Smooth muscle cell (in vitro differentiated cells): ENCODE measurements at regions not wholly inside any gene's neighbourhood (a gene's known extent, or its start where the extent isn't known, plus 50 kb on each side); places are given as distances from the start of the nearest gene placed in this dataset.
"Not testable (repeated sequence)": the region's sequence is repeated elsewhere in the genome, so short reads cannot be mapped to it uniquely, and the experiment has no call there.

Source experiments
- DNase-seq: peaks from one replicate; lab custom pipeline; 2025; ENCODE audit not compliant: unreplicated experiment; lab: John Stamatoyannopoulos, UW
- H2AFZ ChIP-seq: fragments of 200-600 bp; sonication (generic); 2 replicates; pipeline ENCODE4 v1.6.0; 2016; ENCODE audit warnings: antibody characterized with exemption, low read depth, mild to moderate bottlenecking
- H3F3A ChIP-seq: fragments of 200-600 bp; sonication (generic); 2 replicates; pipeline ENCODE4 v1.6.0; 2017; ENCODE audit warnings: antibody characterized with exemption, low read depth
- H3K27ac ChIP-seq: fragments of 200-600 bp; sonication (generic); 2 replicates; pipeline ENCODE4 v1.5.1; 2016; ENCODE audit warnings: low read depth, mild to moderate bottlenecking
- H3K27me3 ChIP-seq: fragments of 200-600 bp; sonication (generic); 2 replicates; pipeline ENCODE4 v1.6.1; 2016; ENCODE audit warnings: low read depth, mild to moderate bottlenecking
- H3K36me3 ChIP-seq: fragments of 200-600 bp; sonication (generic); 2 replicates; pipeline ENCODE4 v1.5.1; 2016; ENCODE audit warnings: low read depth
- H3K4me1 ChIP-seq: fragments of 200-600 bp; sonication (generic); 2 replicates; pipeline ENCODE4 v1.5.1; 2016; ENCODE audit warnings: low read depth
- H3K4me2 ChIP-seq: fragments of 200-600 bp; sonication (generic); 2 replicates; pipeline ENCODE4 v1.6.0; 2016; ENCODE audit warnings: mild to moderate bottlenecking
- H3K4me3 ChIP-seq: fragments of 200-600 bp; sonication (generic); 2 replicates; pipeline ENCODE4 v1.5.1; 2016; ENCODE audit warnings: mild to moderate bottlenecking
- H3K79me2 ChIP-seq: fragments of 200-600 bp; sonication (generic); 2 replicates; pipeline ENCODE4 v1.6.0; 2016; ENCODE audit warnings: low read depth, mild to moderate bottlenecking
- H3K9ac ChIP-seq: fragments of 200-600 bp; sonication (generic); 2 replicates; pipeline ENCODE4 v1.6.0; 2016; ENCODE audit warnings: low read depth
- H3K9me3 ChIP-seq: fragments of 200-600 bp; sonication (generic); replicated peaks from 2 replicates; pipeline ENCODE4 v1.5.1; 2016; ENCODE audit warnings: low read depth
- H4K20me1 ChIP-seq: fragments of 200-600 bp; sonication (generic); 2 replicates; pipeline ENCODE4 v1.6.0; 2016; ENCODE audit warnings: low read depth
- CTCF ChIP-seq: fragments of 200-600 bp; sonication (generic); IDR thresholded peaks from 2 replicates; pipeline ENCODE4 v1.5.1; 2017; ENCODE audit warnings: borderline replicate concordance, mild to moderate bottlenecking, antibody characterized with exemption; ENCODE audit not compliant: insufficient read depth, poor library complexity, severe bottlenecking
- WGBS: methylation state at CpG from one replicate; pipeline ENCODE4 v1.1.7; 2016; ENCODE audit warnings: low lambda C conversion rate; 5-methylcytosine and 5-hydroxymethylcytosine counted together

DNA sequence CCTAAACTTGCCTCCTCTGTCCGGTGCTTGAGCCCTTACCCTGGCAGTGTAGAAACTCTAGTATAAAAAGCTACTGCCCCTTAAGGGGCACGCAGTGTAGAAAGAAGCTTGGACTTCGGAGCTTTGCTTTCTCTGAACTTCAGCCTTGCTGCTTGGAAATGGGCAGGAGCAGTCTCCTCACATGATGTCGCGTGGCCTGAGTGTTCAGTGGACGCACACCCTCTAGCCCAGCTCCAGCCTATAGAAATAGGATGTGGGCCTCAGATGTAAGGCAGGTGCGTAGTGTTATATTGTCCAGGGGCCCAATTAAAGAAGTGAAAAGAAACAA, 98.2 kb upstream of the PCBD1 start:
- Histone ChIP-seq H3K4me1 (no peaks in the 10 kb centered on the region), H3K4me2 (no peak overlapping the region), H4K20me1 (no peaks in the 10 kb centered on the region), H3F3A (no peaks in the 10 kb centered on the region), H3K9ac (no peak overlapping the region), H3K9me3 (no peaks in the 10 kb centered on the region), H2AFZ (no peak overlapping the region), H3K27ac (no peak overlapping the region), H3K36me3 (no peaks in the 10 kb centered on the region), H3K27me3 (no peaks in the 10 kb centered on the region), H3K4me3 (no peak overlapping the region), H3K79me2 (no peaks in the 10 kb centered on the region)
- WGBS = 91% methylated on average over 7 of the region's 7 CpGs
- no peak for TF ChIP-seq CTCF
- DNase-seq = no peak

- 87% methylated on average over 16 of the region's 16 CpGs for WGBS
- no peak for TF ChIP-seq CTCF
- H3F3A ChIP-seq = no peaks in the 10 kb centered on the region
- no peaks in the 10 kb centered on the region for H4K20me1 ChIP-seq
- DNase-seq = no peak
- H2AFZ ChIP-seq = no peak overlapping the region
- no peaks in the 10 kb centered on the region for H3K36me3 ChIP-seq
- H3K79me2 ChIP-seq = no peaks in the 10 kb centered on the region
- H3K9me3 ChIP-seq = no peaks in the 10 kb centered on the region
- H3K4me1 ChIP-seq = no peaks in the 10 kb centered on the region
- H3K4me2 ChIP-seq = no peak overlapping the region
- no peak overlapping the region for H3K4me3 ChIP-seq
- H3K9ac ChIP-seq = no peak overlapping the region
- no peaks in the 10 kb centered on the region for H3K27me3 ChIP-seq
- no peak overlapping the region for H3K27ac ChIP-seq
These were observed 99.2 kb upstream of the PCBD1 start for GRCh38 chr10:70987396-70988130.

DNA sequence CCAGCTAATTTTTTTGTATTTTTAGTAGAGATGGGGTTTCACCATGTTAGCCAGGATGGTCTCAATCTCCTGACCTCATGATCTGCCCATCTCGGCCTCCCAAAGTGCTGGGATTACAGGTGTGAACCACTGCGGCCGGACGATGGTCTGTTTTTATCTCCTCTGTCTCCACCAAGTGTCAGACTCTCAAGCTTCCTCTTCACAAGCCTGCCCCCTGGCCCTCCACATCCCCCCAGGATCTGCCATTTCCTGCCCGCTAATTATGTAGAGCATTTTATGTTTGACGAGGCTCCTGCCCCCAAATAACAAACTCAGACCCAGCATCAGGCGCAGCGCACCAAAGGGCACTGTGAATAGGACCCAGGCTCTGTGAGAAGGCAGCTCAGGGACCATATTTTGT, 101.8 kb upstream of the PCBD1 start:
- not testable (repeated sequence) for H3K4me3 ChIP-seq, DNase-seq, H3K4me1 ChIP-seq, H4K20me1 ChIP-seq, H3K27ac ChIP-seq, H3K9ac ChIP-seq, H3K36me3 ChIP-seq, H3F3A ChIP-seq, H3K9me3 ChIP-seq, H3K4me2 ChIP-seq, H2AFZ ChIP-seq, H3K79me2 ChIP-seq
- WGBS = 77% methylated on average over 8 of the region's 8 CpGs
- peaks cover 18% of the 10 kb centered on the region for H3K27me3 ChIP-seq

GRCh38 chr10:70990681-70991080, 102.3 kb upstream of the PCBD1 start:
- Histone ChIP-seq H3K4me1 (no peaks in the 10 kb centered on the region), H3K27me3 (peaks cover 23% of the 10 kb centered on the region), H3K9me3 (no peaks in the 10 kb centered on the region), H3F3A (no peaks in the 10 kb centered on the region), H3K27ac (no peak overlapping the region), H3K36me3 (no peaks in the 10 kb centered on the region), H3K79me2 (no peaks in the 10 kb centered on the region), H3K4me3 (no peak overlapping the region), H3K9ac (no peak overlapping the region), H2AFZ (no peak overlapping the region), H3K4me2 (no peak overlapping the region), H4K20me1 (no peaks in the 10 kb centered on the region)
- TF ChIP-seq CTCF = no peak
- 86% methylated on average over 6 of the region's 6 CpGs for WGBS
- DNase-seq = no peak
